WTC11 (cell line): ENCODE measurements at regions not wholly inside any gene's neighbourhood (a gene's known extent, or its start where the extent isn't known, plus 50 kb on each side); places are given as distances from the start of the nearest gene placed in this dataset.

ENCODE experiments used
- CTCF ChIP-seq: fragments of 200-600 bp; IDR thresholded peaks from 2 replicates; pipeline ENCODE4 v1.8.0; 2022; ENCODE audit warnings: antibody characterized with exemption
- ELF4 ChIP-seq: sonication (generic); formaldehyde crosslinking; IDR thresholded peaks from 2 replicates; pipeline ENCODE4 v1.8.1; 2022; ENCODE audit warnings: low read depth, mild to moderate bottlenecking, moderate library complexity, missing genetic modification reagents
- FOXJ3 ChIP-seq: sonication (generic); formaldehyde crosslinking; IDR thresholded peaks from 2 replicates; pipeline ENCODE4 v1.9.0; 2021; ENCODE audit warnings: missing genetic modification reagents, mild to moderate bottlenecking, borderline replicate concordance
- NFE2L1 ChIP-seq: sonication (generic); formaldehyde crosslinking; IDR thresholded peaks from 2 replicates; pipeline ENCODE4 v1.8.1; 2023; ENCODE audit warnings: missing genetic modification reagents
- NFYB ChIP-seq: sonication (generic); formaldehyde crosslinking; conservative IDR thresholded peaks from 2 replicates; pipeline ENCODE4 v1.8.0; 2022; ENCODE audit warnings: low read depth, missing genetic modification reagents
- SMAD3 ChIP-seq: sonication (generic); formaldehyde crosslinking; IDR thresholded peaks from 2 replicates; pipeline ENCODE4 v1.8.0; 2022; ENCODE audit warnings: missing genetic modification reagents, mild to moderate bottlenecking, borderline replicate concordance
- TEAD4 ChIP-seq: sonication (generic); formaldehyde crosslinking; IDR thresholded peaks from 2 replicates; pipeline ENCODE4 v1.8.0; 2022; ENCODE audit warnings: mild to moderate bottlenecking, missing genetic modification reagents
- USF2 ChIP-seq: sonication (generic); formaldehyde crosslinking; IDR thresholded peaks from 2 replicates; pipeline ENCODE4 v1.8.1; 2023; ENCODE audit warnings: mild to moderate bottlenecking, missing genetic modification reagents, moderate library complexity
- ZNF423 ChIP-seq: fragments of 250-450 bp; sonication (Bioruptor Pico); IDR thresholded peaks from 2 replicates; pipeline ENCODE4 v2.1.2; 2022; ENCODE audit warnings: mild to moderate bottlenecking, moderate library complexity
- TF ChIP-seq, protein P1 (sequence below): sonication (generic); formaldehyde crosslinking; IDR thresholded peaks from 2 replicates; pipeline ENCODE4 v1.8.0; 2022; ENCODE audit warnings: mild to moderate bottlenecking, missing genetic modification reagents

GRCh38 chr2:12251749-12252148 is 465.0 kb upstream of the TRIB2 start:
- no peak for TF ChIP-seq CTCF
- no peak for TF ChIP-seq ZNF423
- TF ChIP-seq TEAD4 (CRISPR knock-in tag): no peak
- TF ChIP-seq NFE2L1 (CRISPR knock-in tag): no peak
- no peak for TF ChIP-seq USF2
- TF ChIP-seq NFYB (CRISPR knock-in tag): no peak
- TF ChIP-seq, protein P1, sequence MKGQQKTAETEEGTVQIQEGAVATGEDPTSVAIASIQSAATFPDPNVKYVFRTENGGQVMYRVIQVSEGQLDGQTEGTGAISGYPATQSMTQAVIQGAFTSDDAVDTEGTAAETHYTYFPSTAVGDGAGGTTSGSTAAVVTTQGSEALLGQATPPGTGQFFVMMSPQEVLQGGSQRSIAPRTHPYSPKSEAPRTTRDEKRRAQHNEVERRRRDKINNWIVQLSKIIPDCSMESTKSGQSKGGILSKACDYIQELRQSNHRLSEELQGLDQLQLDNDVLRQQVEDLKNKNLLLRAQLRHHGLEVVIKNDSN: no peak
- TF ChIP-seq ELF4: no peak
- TF ChIP-seq SMAD3 (CRISPR knock-in tag): no peak
- no peak for TF ChIP-seq FOXJ3 (CRISPR knock-in tag)
